Epithelial cell of proximal tubule (primary cell): ENCODE measurements at regions not wholly inside any gene's neighbourhood (a gene's known extent, or its start where the extent isn't known, plus 50 kb on each side); places are given as distances from the start of the nearest gene placed in this dataset.

Source experiments
- DNase-seq: peaks from one replicate; pipeline ENCODE4 v3.0.0-alpha.2; 2011; ENCODE audit warnings: low read depth
- H3K4me3 ChIP-seq: 2 replicates; pipeline ENCODE4 v1.5.1; 2011; ENCODE audit warnings: low read depth, mild to moderate bottlenecking, low read length
- CTCF ChIP-seq: conservative IDR thresholded peaks from 2 replicates; pipeline ENCODE4 v1.5.1; 2012; ENCODE audit warnings: low read depth, mild to moderate bottlenecking, low read length

DNA sequence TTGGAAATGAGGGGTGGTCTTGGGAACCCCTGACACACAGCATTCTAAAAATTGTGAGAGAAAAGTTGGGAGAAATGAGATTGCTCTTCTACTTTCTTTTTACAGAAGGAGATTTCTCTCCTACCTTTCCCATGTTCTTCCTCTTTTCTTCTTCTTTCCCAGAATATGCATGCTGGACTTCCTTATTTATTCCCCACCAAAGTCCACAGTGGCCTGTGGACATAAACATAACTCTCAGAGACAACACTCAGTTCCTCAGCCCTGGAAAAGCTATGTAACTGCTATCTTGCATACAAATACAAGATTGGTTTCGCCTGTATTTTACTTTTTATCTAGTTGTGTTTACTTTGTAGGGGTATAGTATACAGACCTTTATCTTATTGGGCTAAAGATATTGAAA lies 54.6 kb upstream of the C1GALT1 start:
- no peak overlapping the region for H3K4me3 ChIP-seq
- no peak for TF ChIP-seq CTCF
- DNase-seq = no peak

DNA sequence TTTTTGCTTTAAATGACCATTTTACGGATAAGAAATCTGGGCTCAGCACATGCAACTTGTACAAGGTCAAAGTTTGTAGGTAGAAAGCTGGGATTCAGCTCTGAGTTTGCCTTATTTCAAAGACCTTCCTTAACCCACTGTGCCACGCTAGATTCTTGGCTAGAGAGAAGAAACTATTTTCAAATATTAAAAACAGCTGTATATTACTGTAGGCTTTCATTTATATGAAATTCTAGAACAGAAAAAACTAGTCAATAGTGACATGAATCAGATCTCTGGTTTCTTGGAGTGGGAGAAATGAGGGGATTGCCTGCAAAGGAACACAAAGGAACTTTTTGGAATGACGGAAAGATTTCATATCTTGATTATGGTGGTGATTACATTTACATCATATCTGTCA lies 53.0 kb upstream of the C1GALT1 start:
- no peak for DNase-seq
- no peak overlapping the region for H3K4me3 ChIP-seq
- TF ChIP-seq CTCF = no peak

DNA sequence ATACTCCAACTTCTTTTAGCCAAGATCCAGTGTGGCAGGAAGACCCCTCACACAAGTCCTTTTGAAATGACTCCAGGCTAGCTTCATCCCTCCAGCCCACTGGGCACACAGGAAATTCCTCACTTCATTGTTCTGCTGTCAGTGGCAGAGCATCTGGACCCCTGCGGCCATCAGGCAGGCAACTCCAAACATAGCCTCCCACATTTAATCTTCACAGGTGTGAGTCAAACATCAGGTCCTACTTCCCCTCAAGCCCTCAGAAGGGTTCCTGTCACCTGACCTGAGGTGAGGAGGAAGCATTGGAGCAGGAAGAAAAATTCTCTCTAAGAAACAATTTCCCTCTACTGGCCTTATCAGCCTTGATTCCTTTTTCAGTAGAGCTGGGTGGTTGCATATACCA lies 51.1 kb upstream of the C1GALT1 start:
- no peak for DNase-seq
- no peak overlapping the region for H3K4me3 ChIP-seq
- TF ChIP-seq CTCF = no peak
